Prostate gland (tissue), 2 donors: ENCODE measurements at regions not wholly inside any gene's neighbourhood (a gene's known extent, or its start where the extent isn't known, plus 50 kb on each side); places are given as distances from the start of the nearest gene placed in this dataset.

Experiments used
- CTCF ChIP-seq, 4 experiments: fragments of 200-600 bp in 2 of 4; fragments of 450-650 bp in 2 of 4; sonication (generic) in 2 of 4; IDR thresholded peaks; 1 replicate in 3 of 4; 2 replicates in 1 of 4; pipeline ENCODE4 v1.5.1; 2016 to 2019; ENCODE audit warnings: antibody characterized with exemption in 4 of 4, mild to moderate bottlenecking in 2 of 4, moderate library complexity in 2 of 4
- POLR2AphosphoS5 ChIP-seq: sonication (generic); formaldehyde crosslinking; IDR thresholded peaks from one replicate; pipeline ENCODE4 v1.6.1; 2017; ENCODE audit warnings: antibody characterized with exemption

DNA sequence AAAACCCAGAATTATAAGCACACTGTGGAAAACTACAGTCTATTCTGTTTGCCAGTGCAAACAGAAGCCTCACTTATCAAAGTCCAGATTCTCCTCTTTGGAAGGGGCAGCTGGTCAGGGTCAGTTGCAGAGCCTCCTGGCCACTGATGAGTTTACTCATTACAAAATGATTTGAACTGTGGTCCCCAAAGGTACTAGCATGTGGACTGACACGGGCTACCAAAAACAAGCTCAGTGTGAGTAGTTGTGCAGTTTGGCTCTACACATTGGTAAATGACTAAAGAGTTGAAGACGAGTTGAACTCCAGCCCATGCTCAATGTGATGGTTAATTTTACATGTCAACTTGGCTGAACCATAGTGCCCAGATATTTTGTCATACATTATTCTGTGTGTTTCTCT lies 221.5 kb downstream of the ZIC4 start:
- TF ChIP-seq CTCF (IDR thresholded peaks at IDR 0.05) (no peak), POLR2AphosphoS5 (no peak)
